NCI-H524 (cell line): ENCODE measurements at regions not wholly inside any gene's neighbourhood (a gene's known extent, or its start where the extent isn't known, plus 50 kb on each side); places are given as distances from the start of the nearest gene placed in this dataset.

ENCODE experiments used
- DNase-seq, 2 experiments: peaks; one replicate each; lab custom pipeline; 2025; lab: John Stamatoyannopoulos, UW

GRCh38 chr14:39998114-39998513 is 565.9 kb upstream of the FBXO33 start:
- DNase-seq = no peak

DNA sequence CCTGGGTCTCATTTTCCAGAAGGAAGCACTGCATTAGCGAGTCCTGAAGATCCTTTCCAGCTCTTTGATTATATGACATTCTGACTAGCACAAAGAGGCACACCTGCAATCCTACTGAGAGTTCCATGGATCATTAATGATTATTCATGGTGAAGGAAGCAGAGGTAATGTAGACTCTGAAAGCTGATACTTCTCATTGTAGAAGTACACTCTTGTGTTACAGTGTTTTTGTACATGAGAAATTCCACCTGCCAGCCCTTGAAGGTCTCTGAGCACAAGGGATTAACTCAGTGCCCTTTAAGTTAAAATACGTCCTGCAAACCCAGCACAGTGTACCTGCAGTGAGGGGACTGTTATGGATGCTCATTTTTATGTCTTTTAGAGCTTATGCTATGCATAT is 558.8 kb upstream of the FBXO33 start:
- DNase-seq = peak; percentile 77 to 96

DNA sequence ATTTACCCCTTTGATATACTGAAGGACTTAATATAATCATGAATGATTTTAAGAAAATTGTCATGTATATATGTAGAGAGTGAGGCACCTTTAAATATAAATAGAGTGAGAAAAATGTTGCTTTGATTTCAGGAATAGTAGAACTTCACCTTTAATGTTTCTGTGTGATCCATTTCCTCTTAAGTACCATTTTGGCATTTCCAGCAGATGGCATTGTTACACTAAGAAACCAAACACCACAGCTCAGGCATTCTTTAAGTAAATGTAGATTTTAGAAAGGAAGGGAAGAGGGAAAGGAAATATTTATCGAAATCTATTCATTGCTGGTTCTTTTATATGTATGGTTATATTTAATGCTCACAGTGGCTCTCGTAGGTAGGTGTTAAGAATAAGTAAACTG is 556.7 kb upstream of the FBXO33 start:
- DNase-seq = peak; percentile 76 to 83

GRCh38 chr14:39984323-39984722 is 552.1 kb upstream of the FBXO33 start:
- peak; percentile 59 to 89 for DNase-seq

- no peak for DNase-seq
Observed at GRCh38 chr14:39977198-39977597, 545.0 kb upstream of the FBXO33 start.

DNA sequence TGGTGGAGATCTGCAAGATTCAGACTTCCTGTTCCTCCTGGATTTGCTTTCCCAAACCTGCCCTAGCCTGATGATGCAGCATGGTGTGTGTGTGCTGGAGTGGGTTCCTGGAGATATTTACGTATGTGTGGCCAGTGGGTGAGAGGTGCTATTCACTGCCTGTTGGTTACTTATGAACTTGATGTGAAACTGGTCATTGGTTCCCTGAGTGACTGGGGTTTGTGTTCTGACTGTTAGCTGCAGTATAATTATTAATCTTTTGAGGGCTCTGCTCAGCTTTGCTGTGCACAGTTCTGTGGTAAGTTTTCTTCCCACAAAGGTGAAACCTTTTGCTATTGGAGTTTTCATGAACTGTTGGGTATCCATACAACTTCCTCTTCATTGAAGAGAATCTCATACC is 541.8 kb upstream of the FBXO33 start:
- DNase-seq = no peak

- no peak for DNase-seq
Observed at GRCh38 chr14:39972704-39973103, 540.5 kb upstream of the FBXO33 start.

DNA sequence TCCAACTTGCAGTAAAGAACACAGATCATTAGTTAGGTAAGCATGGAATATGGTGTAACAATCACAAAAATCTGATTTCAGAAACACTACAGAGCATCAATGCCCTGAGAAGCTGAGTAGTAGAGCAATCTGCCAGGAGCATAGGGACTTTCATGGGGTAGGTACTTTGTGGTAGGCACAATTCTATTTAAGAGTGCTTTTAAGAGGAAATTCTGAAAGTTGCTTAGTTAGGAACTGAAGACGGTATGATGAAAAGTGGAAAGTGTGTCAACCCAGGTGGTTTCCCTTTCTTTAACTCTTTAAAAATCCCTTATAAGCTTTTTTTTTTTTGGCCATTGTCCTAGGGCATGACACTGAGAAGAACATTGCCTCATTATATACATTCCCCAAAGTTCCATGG is 535.7 kb upstream of the FBXO33 start:
- no peak for DNase-seq

GRCh38 chr14:39957987-39958386 is 525.8 kb upstream of the FBXO33 start:
- DNase-seq = no peak

GRCh38 chr14:39957290-39957689 is 525.1 kb upstream of the FBXO33 start:
- no peak for DNase-seq

GRCh38 chr14:39956372-39956771 is 524.1 kb upstream of the FBXO33 start:
- DNase-seq = peak in 1 of 2 experiments; percentile 65

DNA sequence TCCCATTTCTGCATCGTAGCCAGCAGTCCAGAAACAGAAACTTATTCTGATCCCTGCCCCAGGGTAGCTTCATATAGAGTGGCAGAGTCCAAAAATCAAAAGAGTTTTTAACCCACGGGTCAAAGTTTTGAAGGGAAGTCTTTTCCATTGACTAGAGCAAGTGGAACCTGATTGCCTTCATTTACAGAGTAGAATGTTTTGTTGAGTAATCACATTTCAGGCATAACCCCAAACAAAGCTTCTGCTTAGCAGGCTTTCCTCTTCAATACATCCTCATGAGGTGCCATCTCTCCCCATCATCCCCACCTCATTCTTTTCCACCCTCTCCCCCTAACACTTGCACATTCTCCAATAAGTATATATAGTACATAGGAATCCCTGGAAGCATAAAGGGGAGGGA is 516.0 kb upstream of the FBXO33 start:
- no peak for DNase-seq

GRCh38 chr14:39946807-39947206 is 514.6 kb upstream of the FBXO33 start:
- no peak for DNase-seq

DNA sequence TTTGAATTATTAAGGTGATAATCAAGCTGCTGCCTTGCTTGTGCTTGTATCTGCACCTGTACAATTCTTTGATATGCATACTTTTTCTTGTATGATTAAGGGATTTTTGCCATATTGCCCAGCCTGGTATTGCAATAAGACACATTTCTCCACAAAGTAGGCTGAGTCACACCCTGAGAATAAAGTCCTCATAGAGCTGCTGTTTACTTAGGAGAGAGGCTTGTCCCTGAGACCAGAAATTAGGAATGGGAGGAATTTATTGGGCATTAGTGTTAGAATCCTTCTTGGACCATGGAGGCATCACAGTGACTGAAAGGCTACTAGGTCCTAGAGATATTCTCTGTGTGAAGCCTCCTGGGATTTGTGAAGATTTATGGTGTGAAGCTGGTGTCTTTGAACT is 506.8 kb upstream of the FBXO33 start:
- no peak for DNase-seq

DNA sequence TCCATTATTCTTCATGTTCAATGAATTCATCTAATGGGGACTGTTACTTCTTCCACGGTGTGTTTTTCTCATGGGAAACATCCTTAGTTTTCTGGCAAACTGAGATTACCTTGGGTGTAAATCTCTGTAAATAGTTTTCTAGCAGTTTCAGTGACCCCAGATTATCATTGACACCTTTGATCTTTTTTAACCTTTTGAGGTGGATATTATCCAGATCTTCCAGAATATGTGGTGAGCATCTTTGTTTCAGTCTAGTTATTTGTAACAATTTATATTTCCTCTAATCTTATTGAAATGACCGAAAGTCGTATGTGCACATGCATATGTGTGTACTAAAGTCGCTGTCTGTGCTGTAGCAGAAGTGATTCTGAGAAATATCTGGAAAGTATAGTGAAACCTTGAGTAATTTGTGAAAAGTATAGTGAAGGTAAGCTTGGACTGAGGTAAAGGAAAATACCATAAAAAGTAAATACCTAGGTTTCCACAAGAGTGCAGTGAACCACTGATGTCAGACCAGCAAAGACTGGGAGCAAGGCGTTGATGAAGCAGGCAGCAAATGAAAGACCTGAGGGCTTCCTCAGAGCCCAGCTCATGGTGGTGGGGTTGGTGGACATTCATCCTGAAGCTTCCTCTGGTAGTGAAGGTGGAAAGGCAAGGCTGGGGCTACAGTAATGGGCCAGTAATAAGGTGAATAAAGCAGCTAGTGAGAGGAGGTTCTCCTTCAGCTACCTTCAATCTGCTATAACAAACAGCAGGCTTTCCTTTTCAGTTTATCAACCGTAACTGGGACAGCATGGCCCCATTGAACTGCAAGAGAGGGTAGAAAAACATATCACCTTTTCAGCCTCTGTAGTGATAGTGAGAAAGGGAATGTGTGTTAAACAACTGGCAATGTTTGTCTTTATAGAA is 480.2 kb upstream of the FBXO33 start:
- DNase-seq = no peak

- no peak for DNase-seq
Observed at GRCh38 chr14:39897657-39898056, 465.4 kb upstream of the FBXO33 start.

DNA sequence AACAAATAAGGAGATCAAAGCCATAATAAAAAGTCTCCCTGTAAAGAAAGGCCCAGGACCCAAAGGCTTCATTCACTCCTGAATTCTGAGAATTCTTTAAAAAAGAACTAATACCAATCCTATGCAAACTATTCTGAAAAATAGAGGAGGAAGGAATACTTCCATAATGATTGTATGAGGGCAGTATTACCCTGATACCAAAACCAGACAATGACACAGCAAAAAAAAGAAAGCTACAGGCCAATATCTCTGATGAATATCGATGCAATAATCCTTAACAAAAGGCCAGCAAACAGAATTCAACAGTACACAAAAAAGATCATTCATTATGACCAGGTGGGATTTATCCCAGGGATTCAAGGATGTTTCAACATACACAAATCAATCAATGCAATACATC is 457.8 kb upstream of the FBXO33 start:
- no peak for DNase-seq

DNA sequence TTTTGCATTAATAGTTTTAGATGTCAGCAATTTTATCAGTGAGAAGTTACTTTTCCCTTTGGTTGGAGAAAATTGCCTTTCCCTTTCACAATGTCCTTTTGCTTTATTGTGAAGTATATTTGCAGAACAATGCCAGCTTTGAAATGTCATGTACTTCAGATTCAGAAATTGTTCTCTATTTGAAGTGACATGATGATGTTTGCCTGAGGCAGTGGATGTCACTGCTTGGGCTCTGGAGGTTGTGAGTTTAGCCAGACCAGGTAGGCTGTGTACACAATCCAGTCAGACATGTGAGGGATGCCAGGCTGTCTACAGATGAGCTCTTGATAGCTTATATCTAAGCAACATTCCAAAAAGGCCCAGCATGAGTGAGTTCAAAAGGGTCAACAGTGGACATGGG is 451.9 kb upstream of the FBXO33 start:
- no peak for DNase-seq

DNA sequence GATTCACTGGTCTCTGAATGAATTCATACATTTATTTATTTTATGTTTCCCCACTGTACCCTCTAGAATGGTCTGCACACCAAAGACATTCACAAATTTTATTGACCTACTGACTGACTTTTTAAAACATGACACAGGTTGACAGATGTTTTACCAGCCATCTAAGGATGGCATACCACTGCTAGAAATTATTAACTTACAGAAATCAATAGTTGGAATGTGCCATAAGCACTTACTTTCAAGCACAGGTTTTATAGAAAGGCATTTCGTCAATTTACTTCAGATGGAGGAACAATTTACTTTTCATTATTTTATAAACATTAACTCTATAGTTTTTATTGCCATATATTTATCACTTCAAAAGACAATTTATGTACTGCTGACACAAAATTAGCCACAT is 448.7 kb upstream of the FBXO33 start:
- no peak for DNase-seq

DNA sequence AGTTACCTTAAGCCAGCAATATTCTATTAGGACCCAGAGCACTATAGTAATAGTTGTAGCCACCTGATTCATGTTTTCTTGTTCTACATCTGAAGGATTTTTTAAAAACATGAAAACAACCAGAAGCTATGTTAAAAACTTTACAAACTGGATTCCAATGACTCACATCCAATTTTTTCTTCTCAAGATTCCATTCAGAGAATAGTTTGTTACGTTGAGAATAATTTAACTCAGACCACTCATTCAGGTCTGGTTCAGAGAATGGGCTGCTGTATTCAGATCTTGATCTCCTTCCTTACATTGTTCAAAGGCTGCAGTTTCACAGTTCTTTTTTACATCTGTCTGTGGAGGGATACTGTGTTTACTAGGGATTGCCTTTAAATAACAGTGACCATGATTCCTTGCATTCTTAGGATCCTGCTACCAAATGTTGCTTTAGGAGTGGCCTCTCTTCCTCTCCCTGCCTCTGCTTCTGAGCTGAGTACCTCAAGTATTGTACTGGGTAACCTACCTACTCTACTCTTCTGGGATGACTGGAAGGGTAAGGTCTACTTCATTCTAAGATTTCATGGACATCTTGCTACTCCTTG is 448.0 kb upstream of the FBXO33 start:
- DNase-seq = no peak

GRCh38 chr14:39877577-39878190 is 445.5 kb upstream of the FBXO33 start:
- no peak for DNase-seq

- DNase-seq = no peak
Observed at GRCh38 chr14:39876916-39877315, 444.7 kb upstream of the FBXO33 start.

DNA sequence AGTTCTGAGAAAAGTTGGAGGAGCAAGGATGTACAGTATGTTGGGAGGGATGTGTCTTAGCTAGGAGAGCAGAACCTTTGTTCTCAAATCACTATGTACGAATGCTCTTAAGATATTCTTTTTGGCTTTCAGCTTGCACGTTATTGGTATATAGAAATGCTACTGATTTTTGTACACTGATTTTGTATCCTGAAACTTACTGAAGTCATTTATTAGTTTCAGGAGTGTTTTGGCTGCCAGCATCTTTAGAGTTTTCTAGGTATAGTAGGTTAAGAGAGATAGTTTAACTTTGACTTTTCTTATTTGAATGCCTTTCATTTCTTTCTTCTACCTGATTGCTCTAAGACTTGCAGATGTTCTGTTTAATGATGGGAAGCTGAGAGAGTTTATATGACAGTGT is 442.8 kb upstream of the FBXO33 start:
- no peak for DNase-seq
